ENCODE measurements at regions not wholly inside any gene's neighbourhood (a gene's known extent, or its start where the extent isn't known, plus 50 kb on each side); places are given as distances from the start of the nearest gene placed in this dataset.

- no peak overlapping the region for H3K27ac ChIP-seq
- TF ChIP-seq POLR2A (IDR thresholded peaks at IDR 0.05) (no peak), CTCF (IDR thresholded peaks at IDR 0.05) (no peak)
- H3K9me3 ChIP-seq: no peaks in the 10 kb centered on the region
- H3K27me3 ChIP-seq: no peaks in the 10 kb centered on the region
- ATAC-seq (no peak), DNase-seq (no peak)
- 40 to 69% (median 58%) methylated on average over 2 of the region's 2 CpGs for WGBS, 4 donors
- H3K4me3 ChIP-seq: no peak overlapping the region
- intact Hi-C loops (cut with DNase I): no loop called here
- H3K4me1 ChIP-seq: no peaks in the 10 kb centered on the region
- H3K36me3 ChIP-seq: no peaks in the 10 kb centered on the region
These were observed 706.6 kb upstream of the ACO1 start for GRCh38 chr9:31677877-31678276.

GRCh38 chr9:31683116-31683515, 701.3 kb upstream of the ACO1 start:
- WGBS, 4 donors: 58 to 81% (median 74%) methylated on average over 2 of the region's 2 CpGs
- no peaks in the 10 kb centered on the region for H3K27me3 ChIP-seq
- intact Hi-C loops (cut with DNase I): no loop called here
- H3K36me3 ChIP-seq: no peaks in the 10 kb centered on the region
- DNase-seq (no peak), ATAC-seq (no peak)
- no peak overlapping the region for H3K27ac ChIP-seq
- no peaks in the 10 kb centered on the region for H3K9me3 ChIP-seq
- H3K4me3 ChIP-seq: no peak overlapping the region
- no peaks in the 10 kb centered on the region for H3K4me1 ChIP-seq
- TF ChIP-seq CTCF (IDR thresholded peaks at IDR 0.05) (no peak), POLR2A (IDR thresholded peaks at IDR 0.05) (no peak)

- no peak for DNase-seq
- no peaks in the 10 kb centered on the region for H3K36me3 ChIP-seq
- 75 to 85% (median 78%) methylated on average over 2 of the region's 2 CpGs for WGBS, 4 donors
- intact Hi-C loops (cut with DNase I): no loop called here
- no peak overlapping the region for H3K4me3 ChIP-seq
- no peaks in the 10 kb centered on the region for H3K27me3 ChIP-seq
- H3K4me1 ChIP-seq: no peaks in the 10 kb centered on the region
- no peaks in the 10 kb centered on the region for H3K9me3 ChIP-seq
- ATAC-seq: no peak
- TF ChIP-seq POLR2A (IDR thresholded peaks at IDR 0.05) (no peak), CTCF (IDR thresholded peaks at IDR 0.05) (no peak)
- no peak overlapping the region for H3K27ac ChIP-seq
These were observed 686.5 kb upstream of the ACO1 start for GRCh38 chr9:31697956-31698355.

- TF ChIP-seq POLR2A (IDR thresholded peaks at IDR 0.05) (no peak), CTCF (IDR thresholded peaks at IDR 0.05) (no peak)
- no peak overlapping the region for H3K27ac ChIP-seq
- H3K4me1 ChIP-seq: no peaks in the 10 kb centered on the region
- ATAC-seq: no peak
- H3K27me3 ChIP-seq: no peaks in the 10 kb centered on the region
- H3K9me3 ChIP-seq: no peaks in the 10 kb centered on the region
- no peak overlapping the region for H3K4me3 ChIP-seq
- intact Hi-C loops (cut with DNase I): no loop called here
- no peak for DNase-seq
- no peaks in the 10 kb centered on the region for H3K36me3 ChIP-seq
These were observed 684.6 kb upstream of the ACO1 start for GRCh38 chr9:31699836-31700235.
